Fibroblast of the aortic adventitia (primary cell): ENCODE measurements at regions not wholly inside any gene's neighbourhood (a gene's known extent, or its start where the extent isn't known, plus 50 kb on each side); places are given as distances from the start of the nearest gene placed in this dataset.

Experiments used
- DNase-seq: peaks from one replicate; pipeline ENCODE4 v3.0.0-alpha.2; 2010; ENCODE audit warnings: low read depth
- H3K4me3 ChIP-seq: 2 replicates; pipeline ENCODE4 v1.5.1; 2011; ENCODE audit warnings: low read depth, mild to moderate bottlenecking, control low read depth, low read length, moderate library complexity
- TF ChIP-seq, protein P1 (sequence below): IDR thresholded peaks from 2 replicates; pipeline ENCODE4 v1.5.1; 2011; ENCODE audit warnings: mild to moderate bottlenecking, low read length, control low read depth, inconsistent platforms; ENCODE audit not compliant: insufficient read depth

DNA sequence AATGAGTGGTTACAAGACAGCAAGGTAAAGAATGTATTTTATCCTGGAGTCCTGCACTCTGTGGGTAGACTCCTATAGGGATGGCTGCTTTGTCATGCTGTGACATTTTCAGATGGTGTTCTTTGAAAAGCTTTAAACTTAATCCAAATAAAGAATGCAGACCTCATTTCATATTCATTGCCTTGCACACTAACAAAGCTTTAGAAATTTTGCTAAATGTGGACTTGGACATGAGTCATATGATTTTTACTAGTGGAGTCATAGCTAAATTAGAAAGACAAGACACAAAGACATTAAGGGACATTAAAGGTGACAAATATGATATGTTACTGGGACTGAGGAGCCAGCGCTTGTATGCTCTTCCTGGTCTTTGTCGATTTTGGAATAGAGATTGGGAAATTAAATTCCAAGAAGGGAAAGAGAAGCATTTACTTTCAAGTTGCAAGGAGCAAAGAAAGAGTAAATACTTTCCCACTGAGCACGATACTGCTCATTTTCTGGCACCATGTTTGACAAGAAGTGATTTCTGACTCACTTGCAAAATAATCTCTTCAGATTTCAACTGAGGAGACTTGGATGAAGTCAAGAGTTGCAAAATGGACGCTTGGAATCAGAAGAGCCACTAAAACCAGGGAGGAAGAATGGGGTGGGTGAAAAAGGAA lies 152.9 kb upstream of the MYOCD start:
- peak; percentile 58 for DNase-seq
- TF ChIP-seq, protein P1, sequence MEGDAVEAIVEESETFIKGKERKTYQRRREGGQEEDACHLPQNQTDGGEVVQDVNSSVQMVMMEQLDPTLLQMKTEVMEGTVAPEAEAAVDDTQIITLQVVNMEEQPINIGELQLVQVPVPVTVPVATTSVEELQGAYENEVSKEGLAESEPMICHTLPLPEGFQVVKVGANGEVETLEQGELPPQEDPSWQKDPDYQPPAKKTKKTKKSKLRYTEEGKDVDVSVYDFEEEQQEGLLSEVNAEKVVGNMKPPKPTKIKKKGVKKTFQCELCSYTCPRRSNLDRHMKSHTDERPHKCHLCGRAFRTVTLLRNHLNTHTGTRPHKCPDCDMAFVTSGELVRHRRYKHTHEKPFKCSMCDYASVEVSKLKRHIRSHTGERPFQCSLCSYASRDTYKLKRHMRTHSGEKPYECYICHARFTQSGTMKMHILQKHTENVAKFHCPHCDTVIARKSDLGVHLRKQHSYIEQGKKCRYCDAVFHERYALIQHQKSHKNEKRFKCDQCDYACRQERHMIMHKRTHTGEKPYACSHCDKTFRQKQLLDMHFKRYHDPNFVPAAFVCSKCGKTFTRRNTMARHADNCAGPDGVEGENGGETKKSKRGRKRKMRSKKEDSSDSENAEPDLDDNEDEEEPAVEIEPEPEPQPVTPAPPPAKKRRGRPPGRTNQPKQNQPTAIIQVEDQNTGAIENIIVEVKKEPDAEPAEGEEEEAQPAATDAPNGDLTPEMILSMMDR, result no peak
- no peak overlapping the region for H3K4me3 ChIP-seq

DNA sequence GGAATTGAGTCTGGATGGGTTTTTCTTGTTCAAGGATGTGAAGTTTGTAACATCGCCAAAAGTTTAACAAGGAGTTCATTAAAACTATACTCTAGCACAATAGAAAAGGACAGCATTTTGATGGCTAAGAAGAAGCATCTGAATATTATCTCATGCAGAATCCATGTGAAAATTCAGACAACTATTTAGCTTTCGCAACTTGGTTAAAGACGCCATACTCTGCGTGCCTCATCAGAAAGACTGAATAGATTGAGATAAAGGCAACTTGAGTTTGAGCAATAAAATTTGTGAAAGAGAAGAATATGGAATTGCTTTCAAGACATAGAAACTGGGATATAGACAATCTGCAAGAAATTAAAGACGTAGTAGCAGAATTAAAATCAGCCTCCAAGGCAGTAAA lies 151.1 kb upstream of the MYOCD start:
- no peak overlapping the region for H3K4me3 ChIP-seq
- no peak for DNase-seq
- TF ChIP-seq, protein P1, result no peak

DNA sequence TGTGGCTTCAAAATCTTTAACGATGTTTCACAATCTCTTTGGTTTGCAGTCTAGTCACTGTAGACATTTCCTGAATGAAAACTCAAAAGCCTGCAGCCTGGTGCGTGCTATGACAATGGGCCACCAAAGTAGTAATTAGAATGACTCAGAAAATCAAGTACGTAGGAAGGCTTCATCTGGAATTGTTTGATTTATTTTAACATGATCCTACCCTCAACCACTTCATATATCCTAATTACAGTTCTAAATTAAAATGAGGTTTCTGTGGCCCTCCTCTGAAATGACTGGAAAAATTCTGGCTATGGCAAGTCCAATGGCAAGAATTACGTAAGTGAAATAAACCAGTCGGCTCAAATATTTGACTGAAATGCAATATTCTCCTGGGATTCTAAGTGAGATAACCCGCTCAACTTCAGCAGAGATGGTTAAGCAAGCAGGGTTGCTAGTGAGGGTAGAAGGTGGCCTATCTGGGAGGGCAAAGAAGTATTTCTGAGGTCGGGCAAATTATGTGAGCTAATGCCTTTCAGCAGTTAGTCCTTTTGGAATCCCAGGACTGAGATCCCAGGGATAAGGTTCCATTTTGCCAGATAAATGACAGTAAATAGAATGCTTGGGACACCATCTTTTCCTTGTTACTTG lies 145.6 kb upstream of the MYOCD start:
- TF ChIP-seq, protein P1, result no peak
- no peak overlapping the region for H3K4me3 ChIP-seq
- DNase-seq, result peak; percentile 4

DNA sequence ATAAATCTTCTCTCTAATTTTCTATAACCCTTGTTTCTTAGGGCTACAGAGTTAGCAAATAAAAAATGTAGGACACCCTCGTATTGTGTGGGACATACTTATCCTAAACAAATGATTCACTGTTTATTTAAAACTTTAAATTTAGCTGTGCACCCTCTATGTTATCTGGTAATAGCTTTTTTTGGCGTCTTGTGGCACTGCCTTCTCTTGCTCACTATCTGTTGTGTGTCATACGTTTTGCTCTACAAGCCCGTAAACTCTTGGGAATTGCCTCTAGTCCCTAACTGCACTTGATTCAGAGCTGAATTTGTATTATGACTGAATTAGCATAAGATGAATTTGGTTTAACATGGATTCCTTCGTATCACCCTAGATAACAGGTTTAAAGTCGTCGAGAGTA lies 144.3 kb upstream of the MYOCD start:
- TF ChIP-seq, protein P1, result no peak
- no peak overlapping the region for H3K4me3 ChIP-seq
- DNase-seq, result no peak

DNA sequence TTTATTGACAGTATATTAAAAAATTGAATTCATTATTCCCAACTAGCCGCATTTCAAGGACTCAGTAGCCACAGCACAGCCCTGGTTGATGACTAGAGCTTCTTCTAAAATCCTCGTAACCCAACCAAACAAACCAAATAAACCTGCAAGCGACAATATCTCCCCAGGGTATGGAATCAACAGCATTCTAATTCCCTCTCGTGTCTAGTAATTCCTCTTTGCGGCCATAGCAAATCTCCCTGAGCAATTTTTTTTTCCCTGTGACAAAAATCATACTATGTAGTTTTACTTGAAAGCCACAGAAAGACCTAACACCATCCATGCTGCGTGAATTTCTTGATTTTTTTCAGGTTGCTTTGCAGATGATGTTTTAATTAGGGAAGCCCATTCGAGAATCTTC lies 143.4 kb upstream of the MYOCD start:
- TF ChIP-seq, protein P1, result no peak
- H3K4me3 ChIP-seq, result no peak overlapping the region
- no peak for DNase-seq

DNA sequence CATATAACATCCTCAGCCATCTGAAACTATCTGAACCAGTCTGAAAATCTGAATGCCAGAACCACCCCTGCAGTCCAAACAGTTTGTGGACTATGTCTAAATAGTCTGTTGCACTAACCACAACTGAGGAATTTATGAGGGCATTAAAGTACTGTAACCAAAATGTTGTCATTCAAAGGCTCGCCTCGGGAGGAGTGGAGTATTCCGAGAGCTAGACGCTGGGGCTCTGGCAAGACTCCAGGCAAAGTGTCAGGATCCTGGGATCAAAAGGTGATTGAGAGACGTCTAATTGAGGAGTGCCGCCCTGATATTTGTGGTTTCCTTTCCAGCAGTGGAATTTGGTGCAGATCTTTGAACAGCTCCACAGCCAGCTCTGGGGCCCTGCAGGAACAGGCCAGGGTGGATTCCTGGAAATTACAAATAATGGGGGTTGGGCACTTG lies 142.9 kb upstream of the MYOCD start:
- DNase-seq, result peak; percentile 18
- no peak overlapping the region for H3K4me3 ChIP-seq
- TF ChIP-seq, protein P1, result no peak
